Right cardiac atrium (tissue), 5 donors: ENCODE measurements at regions not wholly inside any gene's neighbourhood (a gene's known extent, or its start where the extent isn't known, plus 50 kb on each side); places are given as distances from the start of the nearest gene placed in this dataset.
A peak's percentile ranks its signal among the peaks of the same experiment; 100 is the strongest.

Experiments
- ATAC-seq, 2 donors: fragments of 200-7000 bp; cut with Tn5 transposase; one replicate each; pipeline versions ENCODE4 v1.8.0 to v1.9.1; 2020; ENCODE audit warnings: moderate library complexity in 2 of 2, mild to moderate bottlenecking in 1 of 2
- DNase-seq, 3 donors: peaks; one replicate each; pipeline ENCODE4 v3.0.0-alpha.2; 2020
- H3K27ac ChIP-seq: one replicate; pipeline ENCODE4 v1.5.1; 2013; ENCODE audit warnings: mild to moderate bottlenecking, low read length, control low read depth, moderate library complexity
- H3K27me3 ChIP-seq: one replicate; pipeline ENCODE4 v1.6.1; 2013; ENCODE audit not compliant: control insufficient read depth, insufficient read depth
- H3K4me1 ChIP-seq: one replicate; pipeline ENCODE4 v1.6.1; 2013; ENCODE audit warnings: low read length; ENCODE audit not compliant: control insufficient read depth, insufficient read depth
- H3K4me3 ChIP-seq: one replicate; pipeline ENCODE4 v1.5.1; 2013; ENCODE audit warnings: low read length, control low read depth
- H3K9me3 ChIP-seq: one replicate; pipeline ENCODE4 v1.6.1; 2013; ENCODE audit warnings: low read length; ENCODE audit not compliant: control insufficient read depth
- WGBS: extraction: QIAGEN DNeasy Blood & Tissue Kit; methylation state at CpG from one replicate; pipeline ENCODE4 v1.1.7; 2013; 5-methylcytosine and 5-hydroxymethylcytosine counted together
- intact Hi-C, 4 donors: fragments of 100-400 bp; cut with DNase I; formaldehyde crosslinking; loops; one replicate each; pipeline versions ENCODE4 v1.11.0 to v1.14.0; 2022 to 2023
- donor health status: healthy with polysubstance abuse.
- donor health status: DM: no; HTN: yes; CAD: no.
- donor health status: DM: no; HTN: no; CAD: no.
- donor health status: DM: no; HTN: yes; CAD: no; lungs with severe emphysema.
- donor health status: DM: yes; HTN: yes; CAD: no.

DNA sequence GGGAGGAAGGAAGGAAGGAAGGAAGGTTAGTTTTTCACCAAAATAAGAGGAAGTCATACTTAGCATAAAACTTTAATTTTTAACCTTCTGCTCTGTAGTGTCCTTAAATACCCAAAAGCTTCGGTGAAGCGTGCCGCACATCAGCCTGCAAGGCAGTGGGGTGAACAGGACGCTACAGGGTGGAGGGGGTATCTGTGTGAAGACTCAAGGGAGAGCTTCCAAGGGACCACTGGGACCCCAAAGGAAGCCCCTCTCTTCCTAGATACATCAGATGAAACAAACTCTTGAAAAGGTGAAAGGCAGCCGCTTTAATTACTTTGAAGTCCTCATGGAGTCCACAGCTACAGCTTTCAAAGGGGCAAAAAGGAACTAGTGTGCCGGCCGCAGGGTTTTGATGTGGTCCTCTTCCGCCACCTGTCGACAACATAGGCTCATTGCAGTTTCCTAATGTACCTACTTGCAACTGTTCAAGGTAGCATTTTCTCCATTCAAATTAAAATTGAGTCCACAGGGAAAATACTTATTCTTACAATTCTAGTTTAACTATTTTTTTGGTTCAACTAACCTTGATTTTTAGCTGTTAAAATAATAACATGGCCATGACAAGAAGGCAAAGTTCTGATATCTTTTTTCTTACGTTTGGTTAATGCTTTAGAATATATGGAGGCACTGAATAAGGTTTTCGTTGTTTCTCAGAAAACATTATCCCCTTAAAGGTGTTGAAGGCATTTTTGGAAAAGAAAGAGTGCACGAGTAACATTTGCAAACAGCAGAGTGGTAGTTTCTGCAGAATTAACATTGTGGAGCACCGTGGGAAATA lies 135.0 kb upstream of the RIPOR2 start:
- ATAC-seq (peak; percentile 68 to 87), DNase-seq (peak; percentile 61 to 84 (median 73))
- H3K9me3 ChIP-seq: no peaks in the 10 kb centered on the region
- H3K27me3 ChIP-seq: no peaks in the 10 kb centered on the region
- intact Hi-C loops: loop anchor here (2.0 to 5.0 kb wide), 2 partner anchors 213 to 214 kb away; no protein-coding TSS in a partner anchor
- H3K4me3 ChIP-seq: no peak overlapping the region
- 43% methylated on average over 13 of the region's 13 CpGs for WGBS
- H3K4me1 ChIP-seq: peaks cover 2% of the 10 kb centered on the region
- H3K27ac ChIP-seq: no peak overlapping the region

DNA sequence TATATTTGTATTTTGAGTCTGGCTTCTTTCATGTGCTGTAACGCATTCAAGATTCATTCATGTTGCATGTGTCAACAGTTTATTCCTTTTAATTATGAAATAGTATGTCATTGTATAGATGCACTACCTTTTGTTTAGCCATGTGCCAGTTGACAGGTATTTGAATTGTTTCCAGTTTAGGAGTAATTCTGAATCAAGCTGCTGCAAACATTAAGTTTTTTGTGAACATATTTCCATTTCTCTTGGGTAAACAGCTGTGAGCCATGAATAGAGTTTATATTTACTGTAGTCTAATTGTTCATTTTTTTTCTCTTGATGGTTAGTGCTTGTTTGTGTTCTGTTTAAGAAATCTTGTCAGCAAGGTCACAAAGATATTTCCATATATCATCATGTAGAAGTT lies 142.4 kb upstream of the RIPOR2 start:
- no peak for ATAC-seq
- intact Hi-C loops: no loop called here
- Histone ChIP-seq H3K4me3 (no peak overlapping the region), H3K4me1 (no peaks in the 10 kb centered on the region), H3K27me3 (no peaks in the 10 kb centered on the region), H3K27ac (no peak overlapping the region), H3K9me3 (no peaks in the 10 kb centered on the region)
- 95% methylated on average over 1 of the region's 1 CpG for WGBS
- no peak for DNase-seq

- Histone ChIP-seq H3K4me1 (no peaks in the 10 kb centered on the region), H3K4me3 (no peak overlapping the region), H3K27me3 (no peaks in the 10 kb centered on the region), H3K27ac (no peak overlapping the region), H3K9me3 (no peaks in the 10 kb centered on the region)
- DNase-seq: no peak
- peak in 1 of 2 donors; percentile 27 for ATAC-seq
- 70% methylated on average over 15 of the region's 15 CpGs for WGBS
- intact Hi-C loops: no loop called here
Observed at GRCh38 chr6:25083784-25084507, 148.2 kb upstream of the RIPOR2 start.

DNA sequence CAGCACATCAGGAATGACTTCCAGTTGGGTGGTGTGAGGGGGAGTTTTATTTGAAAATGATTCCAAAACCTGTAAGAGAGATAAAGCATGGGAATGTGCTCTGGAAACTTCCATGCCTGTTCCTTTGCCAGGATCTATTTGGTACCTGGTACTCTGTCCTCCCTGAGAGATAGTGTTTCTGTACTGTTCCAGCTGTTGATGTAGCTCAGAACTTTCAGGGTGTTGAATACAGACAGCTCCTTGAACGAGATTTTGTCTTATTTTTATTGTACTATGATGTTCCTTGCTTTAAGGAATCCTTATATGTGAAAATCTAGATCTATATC lies 148.7 kb upstream of the RIPOR2 start:
- ATAC-seq (peak; percentile 16 to 29), DNase-seq (no peak)
- intact Hi-C loops: no loop called here
- Histone ChIP-seq H3K27ac (no peak overlapping the region), H3K4me3 (no peak overlapping the region), H3K27me3 (no peaks in the 10 kb centered on the region), H3K4me1 (no peaks in the 10 kb centered on the region), H3K9me3 (no peaks in the 10 kb centered on the region)
- 60% methylated on average over 1 of the region's 1 CpG for WGBS

- no peaks in the 10 kb centered on the region for H3K27me3 ChIP-seq
Observed at GRCh38 chr6:25085756-25086155, 150.0 kb upstream of the RIPOR2 start.

DNA sequence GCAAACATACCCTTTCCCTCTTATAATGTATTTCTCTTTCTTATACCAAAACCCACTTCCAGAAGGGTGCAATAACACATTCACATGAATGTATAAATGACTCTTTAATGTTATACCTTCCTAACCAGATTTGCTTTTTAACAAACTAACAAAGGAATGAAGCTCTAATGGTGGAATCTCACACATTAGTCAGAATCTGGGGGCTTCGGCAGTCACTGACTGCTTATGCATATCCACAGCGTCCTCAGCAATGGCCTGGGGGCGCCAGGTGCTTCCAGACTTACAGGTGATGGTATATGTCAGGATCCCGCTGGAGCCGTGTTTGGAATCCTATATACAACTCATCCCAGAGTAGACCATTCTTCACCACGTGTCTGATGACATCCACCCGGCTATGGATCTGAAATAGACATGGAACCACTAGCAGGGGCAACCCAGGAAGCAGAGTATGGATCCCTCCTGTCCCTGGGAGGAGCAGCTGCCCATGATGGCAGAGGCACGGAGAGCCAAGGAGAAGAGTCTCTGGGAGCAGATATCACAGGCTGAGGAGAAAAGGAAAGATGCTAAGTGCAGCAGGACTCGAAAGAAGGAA lies 150.8 kb upstream of the RIPOR2 start:
- Histone ChIP-seq H3K27ac (peak overlapping the region; percentile 47), H3K9me3 (no peaks in the 10 kb centered on the region), H3K27me3 (no peaks in the 10 kb centered on the region), H3K4me1 (no peaks in the 10 kb centered on the region), H3K4me3 (no peak overlapping the region)
- intact Hi-C loops: no loop called here
- 82% methylated on average over 9 of the region's 9 CpGs for WGBS
- DNase-seq (no peak), ATAC-seq (no peak)

More at GRCh38 chr6:25085756-25086155, 150.0 kb upstream of the RIPOR2 start:
- intact Hi-C loops: no loop called here
- Histone ChIP-seq H3K9me3 (no peaks in the 10 kb centered on the region), H3K4me3 (no peak overlapping the region), H3K4me1 (no peaks in the 10 kb centered on the region), H3K27ac (no peak overlapping the region)
- 17% methylated on average over 1 of the region's 1 CpG for WGBS
- DNase-seq (no peak), ATAC-seq (peak; percentile 83 to 85)

- Histone ChIP-seq H3K9me3 (no peaks in the 10 kb centered on the region), H3K27me3 (no peaks in the 10 kb centered on the region), H3K27ac (peak overlapping the region; percentile 40), H3K4me3 (no peak overlapping the region), H3K4me1 (no peaks in the 10 kb centered on the region)
- DNase-seq: no peak
- 59% methylated on average over 5 of the region's 5 CpGs for WGBS
- peak in 1 of 2 donors; percentile 64 for ATAC-seq
- intact Hi-C loops: no loop called here
Observed at GRCh38 chr6:25088513-25088912, 152.8 kb upstream of the RIPOR2 start.

GRCh38 chr6:25089442-25089841 lies 153.7 kb upstream of the RIPOR2 start:
- H3K4me3 ChIP-seq: no peak overlapping the region
- H3K27ac ChIP-seq: no peak overlapping the region
- H3K9me3 ChIP-seq: no peaks in the 10 kb centered on the region
- 51% methylated on average over 2 of the region's 2 CpGs for WGBS
- no peaks in the 10 kb centered on the region for H3K4me1 ChIP-seq
- no peaks in the 10 kb centered on the region for H3K27me3 ChIP-seq
- no peak for DNase-seq
- ATAC-seq: peak in 1 of 2 donors; percentile 57
- intact Hi-C loops: no loop called here

- intact Hi-C loops: no loop called here
- 82% methylated on average over 4 of the region's 4 CpGs for WGBS
Observed at GRCh38 chr6:25094726-25095125, 159.0 kb upstream of the RIPOR2 start.

DNA sequence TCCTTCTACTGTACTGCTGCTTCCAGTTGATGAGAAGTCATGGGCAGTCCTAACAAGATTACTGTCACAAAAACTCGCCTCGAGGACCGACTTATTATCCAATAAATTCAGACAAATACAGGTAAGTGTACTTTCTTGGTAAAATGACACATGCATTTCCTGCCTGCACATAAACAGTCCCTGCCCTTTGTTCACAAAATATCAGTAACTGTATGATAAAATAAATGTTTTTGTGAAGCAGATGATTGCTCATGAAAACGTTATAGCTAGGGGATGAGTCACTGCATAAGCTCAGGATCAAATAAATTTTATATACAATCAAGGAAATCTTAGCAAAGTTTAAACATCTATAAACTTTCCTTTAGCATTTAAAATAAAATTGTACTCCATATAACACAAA lies 164.5 kb upstream of the RIPOR2 start:
- ATAC-seq (no peak), DNase-seq (no peak)
- Histone ChIP-seq H3K9me3 (no peaks in the 10 kb centered on the region), H3K4me3 (no peak overlapping the region), H3K27ac (no peak overlapping the region), H3K27me3 (no peaks in the 10 kb centered on the region), H3K4me1 (no peaks in the 10 kb centered on the region)
- WGBS: 65% methylated on average over 4 of the region's 4 CpGs
- intact Hi-C loops: no loop called here

More at GRCh38 chr6:25094726-25095125, 159.0 kb upstream of the RIPOR2 start:
- DNase-seq: no peak
- Histone ChIP-seq H3K27me3 (no peaks in the 10 kb centered on the region), H3K9me3 (no peaks in the 10 kb centered on the region), H3K4me3 (no peak overlapping the region), H3K4me1 (no peaks in the 10 kb centered on the region), H3K27ac (no peak overlapping the region)
- ATAC-seq: no peak

DNA sequence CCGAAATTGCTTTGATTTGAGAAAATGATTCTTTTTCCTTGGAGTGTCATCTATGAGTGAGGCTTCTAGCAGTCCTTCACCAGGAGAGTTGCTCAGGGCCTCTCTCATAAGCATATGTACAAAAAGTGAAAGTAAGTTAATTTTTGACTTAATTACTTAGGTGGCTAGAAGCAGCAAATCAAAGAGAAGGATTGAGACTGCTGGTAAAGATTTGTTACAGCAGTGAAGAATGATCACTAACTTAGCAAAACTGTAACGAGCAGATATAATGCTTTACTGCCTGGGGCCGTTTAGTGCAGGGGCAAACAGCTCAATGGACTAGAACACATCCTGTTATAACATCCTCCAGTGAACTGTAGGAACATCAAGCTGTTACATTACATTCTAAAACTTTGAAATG lies 167.8 kb upstream of the RIPOR2 start:
- Histone ChIP-seq H3K4me3 (no peak overlapping the region), H3K27ac (no peak overlapping the region), H3K9me3 (no peaks in the 10 kb centered on the region), H3K27me3 (no peaks in the 10 kb centered on the region), H3K4me1 (no peaks in the 10 kb centered on the region)
- WGBS: 71% methylated on average over 3 of the region's 3 CpGs
- no peak for ATAC-seq
- intact Hi-C loops: no loop called here
- DNase-seq: no peak
